ENCODE measurements at regions not wholly inside any gene's neighbourhood (a gene's known extent, or its start where the extent isn't known, plus 50 kb on each side); places are given as distances from the start of the nearest gene placed in this dataset.

DNA sequence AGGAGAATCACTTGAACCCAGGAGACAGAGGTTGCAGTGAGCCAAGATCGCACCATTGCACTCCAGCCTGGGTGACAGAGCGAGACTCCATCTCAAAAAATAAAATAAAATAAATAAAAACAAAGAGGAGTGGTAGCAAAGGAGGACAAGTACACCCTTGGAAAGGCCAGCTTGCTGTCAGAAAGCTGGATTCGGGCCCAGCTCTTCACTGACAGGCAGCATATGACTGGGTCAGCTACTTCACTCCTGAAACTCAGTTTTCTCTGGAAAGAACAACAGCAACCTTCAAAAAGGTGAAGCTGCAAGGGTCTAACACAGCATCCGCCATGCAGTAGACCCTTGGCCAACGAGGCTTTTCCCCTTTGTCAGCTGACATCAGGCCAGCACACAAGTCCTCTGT, 156.0 kb upstream of the TIAM1 start:
- DNase-seq (ENCODE audit: low read depth) = no peak

DNA sequence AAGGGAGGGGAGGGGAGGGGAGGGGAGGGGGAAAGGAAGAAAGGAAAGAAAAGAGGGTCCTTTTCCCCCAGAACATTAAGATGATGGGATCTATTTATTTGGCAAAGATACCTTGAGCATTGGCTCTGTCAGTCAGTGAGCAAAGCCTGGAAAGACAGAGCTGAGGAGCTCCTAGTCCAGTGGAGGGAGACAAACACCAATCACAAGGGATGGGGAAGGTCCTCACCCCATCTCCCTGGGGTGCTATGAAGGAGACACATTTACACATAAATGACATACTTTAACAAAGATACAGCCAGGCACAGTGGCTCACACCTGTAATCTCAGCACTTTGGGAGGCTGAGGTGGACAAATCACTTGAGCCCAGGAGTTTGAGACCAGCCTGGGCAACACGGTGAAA, 154.9 kb upstream of the TIAM1 start:
- no peak for DNase-seq (ENCODE audit: low read depth)

DNA sequence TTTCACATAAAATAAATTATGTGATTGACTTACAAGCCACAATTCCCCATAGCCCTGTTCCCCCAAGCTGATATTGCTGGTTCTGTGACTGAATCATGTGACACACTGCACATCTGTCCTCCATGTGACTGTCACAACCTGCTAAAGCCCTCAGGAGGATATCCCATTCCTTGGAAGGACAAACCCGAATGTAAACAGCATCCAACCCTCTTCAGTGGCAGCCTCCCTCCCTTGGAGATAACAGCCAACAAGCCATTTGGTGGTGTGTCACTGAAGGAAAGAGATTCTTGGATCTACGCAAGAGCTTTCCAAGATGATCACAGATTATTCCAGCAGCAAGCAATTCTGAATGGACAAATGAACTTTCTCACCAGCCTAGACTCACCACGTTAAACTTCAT, 153.9 kb upstream of the TIAM1 start:
- DNase-seq (ENCODE audit: low read depth) = no peak

DNA sequence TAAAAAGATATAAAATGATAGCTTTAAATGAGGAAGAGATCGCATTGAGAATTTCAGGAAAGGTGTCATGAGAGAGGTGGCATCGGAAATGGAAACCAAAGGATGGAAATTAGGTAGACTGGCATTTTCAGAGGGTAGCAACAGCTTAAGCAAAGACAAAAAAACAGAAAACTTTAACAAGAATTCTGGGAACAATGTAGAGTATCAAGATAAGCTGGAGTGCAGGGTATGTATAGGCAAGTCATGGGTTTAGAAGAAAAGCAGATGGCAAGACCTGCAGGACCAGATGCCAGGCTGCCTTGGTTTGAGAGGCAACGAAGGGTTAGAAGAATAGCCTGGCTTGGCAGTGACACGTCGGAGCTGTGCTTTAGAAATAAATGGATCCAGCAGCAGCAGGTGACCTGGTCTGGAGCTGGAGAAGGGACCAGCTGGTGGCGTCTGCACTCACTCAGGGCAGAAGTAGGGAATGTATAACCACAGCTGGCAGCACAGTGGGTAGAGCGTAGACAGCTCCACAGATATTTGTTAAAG, 149.4 kb upstream of the TIAM1 start:
- DNase-seq (ENCODE audit: low read depth) = no peak

DNA sequence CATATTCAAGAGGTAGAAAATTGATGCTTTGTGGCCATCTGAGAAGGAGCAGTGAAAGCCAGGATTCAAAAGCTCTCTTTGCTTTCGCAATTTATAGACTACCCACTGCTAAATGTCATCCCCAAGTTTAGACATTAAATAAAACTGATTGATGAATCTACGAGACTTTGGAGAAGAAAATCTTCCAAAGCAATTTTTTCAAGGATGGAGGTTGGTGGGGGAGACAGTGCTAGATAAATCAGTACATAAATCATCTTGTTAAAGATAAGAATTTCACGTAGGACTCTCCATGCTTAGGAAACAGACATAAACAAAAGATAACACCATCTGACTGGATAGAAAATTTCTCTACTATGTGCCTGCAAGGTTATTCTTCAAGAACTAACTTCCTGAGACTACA, 147.6 kb upstream of the TIAM1 start:
- no peak for DNase-seq (ENCODE audit: low read depth)

DNA sequence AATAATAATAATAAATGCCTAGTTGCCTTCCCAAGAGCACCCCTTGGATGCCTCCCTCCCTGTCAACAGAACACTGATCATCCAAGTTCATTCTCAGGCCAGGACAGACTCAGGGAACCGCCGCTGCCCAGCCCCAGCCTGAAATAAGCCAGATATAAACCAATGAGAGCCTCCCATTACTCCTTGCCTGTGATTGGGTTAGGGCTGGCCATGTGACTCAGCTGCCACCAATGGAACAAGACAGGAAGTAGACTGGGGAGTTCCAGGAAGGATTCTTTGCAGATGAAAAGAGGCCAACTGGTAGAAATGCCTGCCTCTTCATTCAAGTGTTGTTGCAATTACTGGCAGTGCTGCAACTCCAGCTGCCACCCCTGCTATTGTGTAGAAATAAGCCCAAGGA, 146.4 kb upstream of the TIAM1 start:
- DNase-seq (ENCODE audit: low read depth) = no peak

DNA sequence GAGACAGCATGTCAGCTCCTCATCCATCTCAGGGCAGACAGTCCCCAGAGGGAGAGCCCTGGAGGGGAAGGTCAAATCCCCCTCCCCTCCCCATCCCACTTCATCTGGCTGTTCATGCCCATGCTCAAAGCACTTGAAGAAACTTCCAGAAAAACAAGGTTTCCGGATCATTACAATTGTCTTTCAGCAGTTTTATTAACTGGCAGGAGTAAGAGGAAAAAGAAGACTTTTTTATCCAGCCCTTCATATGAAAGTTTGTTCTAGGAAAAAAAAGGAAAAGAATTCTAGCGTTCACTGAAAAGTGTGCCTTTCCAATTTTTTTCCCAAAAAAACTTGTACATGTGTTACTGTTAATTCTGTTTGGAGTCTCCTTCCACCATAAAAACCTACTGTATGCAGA, 145.7 kb upstream of the TIAM1 start:
- no peak for DNase-seq (ENCODE audit: low read depth)

DNA sequence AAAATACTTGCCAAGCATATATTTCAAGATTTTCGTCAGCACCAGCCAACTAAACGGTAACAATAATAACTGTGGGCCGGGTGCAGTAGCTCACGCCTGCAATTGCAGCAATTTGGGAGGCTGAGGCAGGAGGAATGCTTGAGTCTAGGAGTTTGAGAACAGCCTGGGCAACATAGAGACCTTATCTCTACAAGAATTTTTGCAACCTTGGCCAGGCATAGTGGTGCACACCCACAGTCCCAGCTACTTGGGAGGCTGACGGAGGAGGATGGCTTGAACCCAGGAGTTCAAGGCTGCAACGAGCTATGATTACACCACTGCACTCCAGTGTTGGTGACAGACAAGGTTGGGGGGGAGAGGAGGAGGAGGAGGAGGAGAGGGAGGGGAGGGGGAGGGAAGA, 145.0 kb upstream of the TIAM1 start:
- no peak for DNase-seq (ENCODE audit: low read depth)

DNA sequence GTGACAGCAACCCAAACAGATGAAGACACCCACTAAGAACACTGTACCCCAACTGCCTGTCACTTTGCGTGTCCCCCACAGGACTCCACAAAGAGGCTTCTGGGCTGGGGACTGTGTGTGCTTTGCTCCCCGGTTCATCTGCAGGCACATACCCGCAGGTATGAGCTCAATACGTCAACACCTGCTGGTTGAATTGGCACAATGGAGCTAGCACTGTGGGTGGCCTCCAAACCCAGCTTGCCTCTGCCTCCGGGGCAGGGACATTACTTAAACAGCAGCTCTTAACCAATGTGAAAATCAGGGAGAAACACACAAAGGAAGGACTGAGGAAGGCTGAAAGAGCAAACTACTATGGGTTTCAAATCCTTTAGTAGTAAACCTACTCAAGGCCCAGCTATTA, 140.2 kb upstream of the TIAM1 start:
- no peak for DNase-seq (ENCODE audit: low read depth)

DNA sequence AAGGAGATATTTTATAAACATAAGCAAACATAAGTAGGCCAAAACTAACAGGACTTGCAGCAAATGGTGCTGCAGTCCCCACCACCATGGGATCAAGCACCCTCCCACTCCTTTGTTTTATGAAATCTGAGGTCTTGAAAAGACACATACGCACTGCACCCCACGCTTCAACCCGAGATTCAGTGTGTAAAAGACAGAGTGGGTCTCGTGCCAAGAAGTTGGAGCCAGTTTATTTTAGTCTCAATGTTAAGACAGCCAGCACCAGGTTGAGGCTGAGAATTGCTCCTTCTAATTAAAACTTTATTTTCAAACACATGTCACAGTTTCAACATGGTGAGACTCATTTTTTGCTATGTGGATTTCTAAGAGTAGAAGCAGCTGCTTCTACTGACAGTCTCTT, 139.1 kb upstream of the TIAM1 start:
- no peak for DNase-seq (ENCODE audit: low read depth)

DNA sequence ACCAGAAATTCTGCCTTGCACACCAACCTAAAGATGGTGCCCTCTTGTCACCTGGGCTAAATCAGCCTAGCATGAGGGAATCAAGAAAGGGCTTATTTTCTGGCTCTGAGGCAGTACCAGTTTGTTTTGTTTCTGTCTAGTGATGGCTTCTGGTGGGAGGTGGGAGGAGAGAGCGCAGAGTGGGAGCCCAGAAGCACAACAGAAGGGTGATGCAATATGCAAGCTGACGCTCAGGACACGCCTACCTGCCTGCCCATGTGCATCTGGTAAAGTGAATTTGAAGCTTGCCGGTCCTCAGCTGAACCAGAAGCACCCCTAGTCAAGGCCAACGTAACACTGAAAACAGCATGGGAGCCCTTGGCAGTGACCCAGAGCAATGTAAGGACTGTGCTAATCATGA, 138.4 kb upstream of the TIAM1 start:
- DNase-seq (ENCODE audit: low read depth) = no peak

DNA sequence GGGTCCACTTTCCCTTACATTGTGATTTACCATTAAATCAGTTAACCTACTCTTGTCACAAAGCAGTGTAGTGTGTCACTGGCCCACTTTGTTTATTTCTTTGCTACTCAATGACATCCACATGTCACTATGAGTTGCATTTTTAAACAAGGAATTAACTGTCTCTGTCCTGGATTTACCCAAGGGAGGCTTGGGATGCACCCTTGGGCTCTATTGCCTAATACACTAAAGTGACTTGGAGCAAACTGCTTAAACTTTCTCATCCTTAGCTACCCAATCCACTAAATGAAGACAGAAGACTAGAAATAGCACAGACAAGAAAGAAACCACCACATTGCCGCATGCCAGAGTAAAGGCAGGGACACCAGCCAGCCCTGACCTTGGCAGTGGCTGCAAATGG, 136.2 kb upstream of the TIAM1 start:
- DNase-seq (ENCODE audit: low read depth) = no peak

DNA sequence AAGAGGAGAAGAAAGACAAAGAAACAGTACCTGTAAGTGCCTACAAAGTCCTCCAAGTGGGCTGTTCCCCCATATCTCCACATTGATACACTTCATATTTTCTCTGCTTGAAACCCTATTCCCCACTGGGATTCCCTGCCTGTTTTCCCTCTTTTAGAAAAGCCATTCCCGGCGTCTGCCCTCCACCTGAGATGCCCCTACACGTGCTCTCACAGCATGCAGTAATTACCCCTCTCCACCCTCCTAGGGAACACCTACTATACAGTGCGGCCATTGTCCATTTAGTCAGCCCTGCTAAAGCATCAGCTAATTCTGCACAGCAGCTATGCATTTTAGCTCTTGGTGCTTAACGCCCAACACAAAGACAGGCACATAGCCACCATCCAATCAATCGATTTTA, 135.7 kb upstream of the TIAM1 start:
- no peak for DNase-seq (ENCODE audit: low read depth)

DNA sequence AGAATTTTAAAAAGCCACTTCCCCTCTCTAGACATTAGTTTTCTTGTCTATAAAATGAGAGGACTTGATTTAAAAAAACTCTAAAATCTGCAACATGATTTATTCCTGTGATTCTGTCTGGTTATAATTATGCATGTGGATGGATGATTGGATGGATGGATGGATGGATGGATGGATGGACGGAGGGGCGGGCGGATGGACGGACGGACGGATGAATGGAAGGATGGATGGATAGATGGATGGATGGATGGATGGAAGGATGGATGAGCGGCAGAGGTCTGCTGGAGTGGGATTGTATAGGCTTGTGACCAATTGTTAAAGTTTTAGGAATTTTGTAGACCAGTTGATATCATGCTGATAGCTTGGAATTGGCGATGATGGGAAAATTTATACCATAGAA, 135.2 kb upstream of the TIAM1 start:
- DNase-seq (ENCODE audit: low read depth) = no peak

DNA sequence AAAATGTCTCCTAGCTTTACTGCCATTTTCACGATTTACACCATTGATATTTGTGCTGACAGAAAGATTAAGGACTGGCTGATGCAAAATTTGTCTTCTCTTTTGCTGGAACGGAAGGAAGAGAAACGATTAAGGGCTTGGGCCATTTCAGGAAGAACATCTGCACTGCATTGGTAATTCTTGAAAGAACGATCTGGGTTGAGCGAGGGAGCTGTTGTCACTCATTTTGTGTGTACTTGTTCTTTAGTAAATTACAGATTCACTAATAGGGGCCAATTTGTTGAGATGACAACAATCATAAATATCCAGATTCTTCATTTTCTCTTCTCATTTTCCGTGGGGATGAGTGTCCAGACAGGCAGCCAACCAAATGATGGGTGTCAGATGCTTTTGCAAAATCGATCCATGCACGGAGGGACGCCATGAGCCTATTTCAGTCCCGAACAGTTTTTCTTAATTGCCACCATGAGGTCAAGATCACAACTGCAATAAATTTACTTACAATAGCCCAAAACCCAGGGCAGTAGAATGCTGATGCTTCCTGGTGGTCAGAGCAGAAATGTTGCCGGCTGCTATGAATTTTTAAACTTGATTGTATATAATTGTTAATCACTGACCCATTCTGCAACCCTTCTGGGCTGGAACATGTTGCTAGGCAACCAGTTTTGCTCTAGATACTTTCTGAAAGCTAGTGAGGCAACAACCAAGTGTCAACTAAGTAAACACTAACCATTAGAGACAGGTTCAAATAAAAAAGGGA, 132.4 kb upstream of the TIAM1 start:
- DNase-seq (ENCODE audit: low read depth) = no peak

DNA sequence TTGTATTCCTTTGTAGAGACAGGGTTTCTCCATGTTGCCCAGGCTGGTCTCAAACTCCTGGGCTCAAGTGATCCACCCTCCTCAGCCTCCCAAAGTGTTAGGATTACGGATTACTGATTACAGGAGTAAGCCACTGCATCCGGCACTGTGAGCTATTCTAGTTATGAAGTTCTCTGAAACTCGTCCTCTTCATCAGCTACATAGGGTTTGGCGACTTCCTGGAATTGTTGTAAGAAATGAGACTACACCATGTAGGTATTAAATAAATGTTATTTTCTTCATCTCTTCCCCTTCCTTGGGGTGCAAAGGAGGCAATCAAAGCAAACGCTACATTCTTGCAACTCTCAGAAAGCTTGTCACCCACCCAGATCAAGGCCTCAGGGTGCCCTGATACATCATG, 131.2 kb upstream of the TIAM1 start:
- DNase-seq (ENCODE audit: low read depth) = no peak

DNA sequence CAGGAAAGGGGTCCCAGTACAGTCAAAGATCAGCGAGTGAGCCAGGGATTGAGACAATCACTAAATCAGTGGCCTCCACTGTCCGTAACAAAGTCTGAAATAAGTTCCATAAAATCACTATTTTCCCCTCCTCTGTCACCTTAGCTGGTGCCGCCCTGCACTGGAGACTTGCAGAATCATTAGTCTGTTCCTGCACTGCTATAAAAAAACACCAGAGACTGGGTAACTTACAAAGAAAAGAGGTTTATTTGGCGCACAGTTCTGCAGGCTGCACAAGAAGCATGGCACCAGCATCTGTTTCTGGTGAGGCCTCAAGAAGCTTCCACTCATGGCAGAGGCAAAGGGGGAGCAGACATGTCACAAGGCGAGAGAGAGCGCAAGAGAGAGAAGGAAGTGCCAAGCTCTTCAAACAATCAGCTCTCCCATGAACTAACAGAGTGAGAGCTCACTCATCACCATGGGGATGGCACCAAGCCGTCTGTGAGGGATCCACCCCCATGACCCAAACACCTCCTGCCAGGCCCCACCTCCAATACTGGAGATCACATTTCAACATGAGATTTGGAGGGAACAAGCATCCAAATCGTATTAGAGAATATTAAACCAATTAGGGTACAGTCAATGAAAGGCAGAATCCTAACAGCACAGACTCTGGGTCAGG, 129.8 kb upstream of the TIAM1 start:
- no peak for DNase-seq (ENCODE audit: low read depth)

DNA sequence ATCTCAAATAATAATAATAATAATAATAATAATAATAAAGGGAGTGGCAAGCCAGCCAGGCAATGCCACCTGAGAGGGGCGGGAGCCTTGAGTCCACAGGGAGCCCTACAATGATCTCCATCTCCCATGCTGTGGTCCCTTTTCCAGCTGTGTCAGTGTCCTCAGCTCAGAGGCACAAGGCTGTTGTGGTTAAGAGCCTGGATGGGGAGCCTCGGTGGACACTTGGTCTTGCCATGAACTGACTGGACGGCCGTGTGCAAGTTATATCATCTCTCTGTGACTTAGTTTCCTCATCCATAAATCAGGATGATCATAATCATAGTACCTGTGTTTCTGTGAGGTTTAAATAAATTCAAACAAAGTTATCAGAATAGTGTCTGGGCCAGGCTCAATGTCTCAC, 127.8 kb upstream of the TIAM1 start:
- no peak for DNase-seq (ENCODE audit: low read depth)

DNA sequence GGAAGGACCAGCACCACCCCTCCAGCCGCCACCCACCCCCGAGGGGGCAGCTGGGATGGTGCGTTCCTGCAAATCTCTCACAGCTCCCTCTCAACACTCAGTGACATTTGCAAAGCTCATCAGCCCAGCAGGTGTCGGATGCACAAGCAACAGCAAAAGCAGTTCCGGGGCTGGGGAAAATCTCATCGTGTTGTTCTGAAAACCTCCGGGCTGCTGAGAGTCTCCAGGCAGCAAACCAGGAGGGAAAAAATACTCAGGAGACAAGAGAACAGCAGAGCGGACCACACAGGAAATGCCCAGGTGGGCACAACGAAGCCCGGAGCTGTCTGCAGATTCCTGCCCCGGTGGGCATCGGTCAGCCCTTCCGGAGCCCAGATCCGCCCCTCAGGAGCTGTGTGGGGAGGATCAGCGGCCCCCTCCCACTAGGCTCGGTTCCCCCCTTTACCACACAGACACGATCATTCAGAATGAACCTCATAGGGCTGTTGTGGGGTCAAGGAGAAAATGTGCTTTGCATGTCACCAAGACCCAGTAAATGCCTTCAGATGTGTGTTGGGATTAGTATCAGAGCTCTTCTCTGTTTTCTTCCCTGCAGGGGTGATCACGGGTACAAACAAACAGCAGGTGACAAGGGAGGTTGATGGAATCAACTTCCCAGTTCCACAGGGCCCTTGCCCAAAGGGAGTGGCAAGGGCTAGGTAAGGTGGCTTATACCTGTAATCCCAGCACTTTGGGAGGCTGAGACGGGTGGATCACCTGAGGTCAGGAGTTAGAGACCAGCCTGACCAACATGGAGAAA, 127.0 kb upstream of the TIAM1 start:
- no peak for DNase-seq (ENCODE audit: low read depth)

DNA sequence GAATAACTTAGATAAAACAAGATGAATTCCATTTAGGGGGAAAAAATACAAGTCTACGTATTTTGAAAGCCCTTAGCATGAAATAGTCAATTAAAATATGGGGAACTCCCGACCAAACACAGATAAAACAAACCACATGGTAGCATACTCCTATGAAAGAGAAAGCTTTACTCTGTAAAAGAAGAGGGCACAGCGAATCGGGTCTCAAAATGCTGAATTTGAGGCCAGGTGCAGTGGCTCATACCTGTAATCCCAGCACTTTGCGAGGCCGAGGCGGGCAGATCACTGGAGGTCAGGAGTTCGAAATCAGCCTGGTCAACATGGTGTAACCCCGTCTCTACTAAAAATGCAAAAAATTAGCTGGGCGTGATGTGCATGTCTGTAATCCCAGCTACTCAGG, 116.9 kb upstream of the TIAM1 start:
- no peak for DNase-seq (ENCODE audit: low read depth)

DNA sequence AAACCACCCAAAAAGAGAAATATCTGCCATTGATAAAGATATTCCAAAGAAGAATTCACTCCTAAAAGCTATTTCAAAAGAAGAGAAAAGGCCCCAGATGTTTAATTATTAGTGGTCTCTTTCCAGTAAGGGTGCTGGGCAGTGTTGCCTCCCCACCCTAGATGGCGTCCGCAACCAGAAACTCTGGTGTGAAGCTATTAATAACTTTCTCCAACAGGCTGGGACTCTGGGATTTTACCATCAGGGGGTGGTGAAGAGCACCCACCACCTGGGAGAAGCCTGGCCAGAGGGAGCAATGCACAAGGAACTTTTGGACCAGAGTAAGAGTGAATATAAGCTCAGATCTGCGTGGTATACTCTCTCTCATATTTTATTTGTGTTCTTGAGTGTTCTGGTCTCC, 115.4 kb upstream of the TIAM1 start:
- no peak for DNase-seq (ENCODE audit: low read depth)

DNA sequence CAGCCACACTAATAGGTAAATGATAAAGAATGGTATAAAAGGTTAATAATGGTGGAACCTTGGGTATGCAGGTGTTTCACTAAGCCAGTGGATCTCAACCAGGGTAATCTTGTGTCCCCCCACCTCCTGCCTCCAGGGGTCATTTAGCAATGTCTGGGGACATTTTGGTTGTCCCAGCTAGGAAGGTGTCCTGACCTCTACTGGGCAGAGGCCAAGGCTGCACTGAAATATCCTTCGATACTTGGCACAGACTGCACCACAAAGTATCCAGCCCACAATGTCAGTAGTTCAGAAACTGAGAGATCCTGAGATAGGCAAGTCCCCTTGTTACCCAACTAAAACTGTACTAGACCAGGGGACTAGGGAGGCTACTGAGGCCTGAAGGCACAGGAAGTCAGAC, 113.6 kb upstream of the TIAM1 start:
- DNase-seq (ENCODE audit: low read depth) = no peak

DNA sequence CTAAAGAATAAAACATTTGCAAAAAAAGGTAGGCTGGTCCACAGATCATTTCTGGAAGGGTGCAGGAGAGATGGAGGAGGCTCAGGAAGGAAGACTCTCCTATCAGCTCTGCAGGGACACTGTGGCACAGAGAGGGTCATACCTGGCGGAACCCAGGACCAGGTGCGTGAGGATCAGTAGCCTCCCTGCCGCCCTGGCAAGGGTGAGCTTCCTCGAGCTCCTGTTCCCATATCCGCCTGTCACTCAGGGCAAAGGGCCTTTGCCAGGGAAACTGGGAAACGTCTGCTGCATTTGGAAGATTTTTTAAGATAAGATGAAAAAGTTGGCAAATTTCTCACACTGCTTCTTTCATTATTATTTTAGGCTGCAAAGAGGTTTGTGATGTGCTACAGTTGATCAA, 112.1 kb upstream of the TIAM1 start:
- no peak for DNase-seq (ENCODE audit: low read depth)

All from T-helper 22 cell (primary cell).